WTC11 (cell line): ENCODE measurements at regions not wholly inside any gene's neighbourhood (a gene's known extent, or its start where the extent isn't known, plus 50 kb on each side); places are given as distances from the start of the nearest gene placed in this dataset.

ENCODE experiments used
- ATAC-seq: fragments of 200-7000 bp; cut with Tn5 transposase; 2 replicates; pipeline ENCODE4 v1.10.0; 2021; ENCODE audit warnings: mild to moderate bottlenecking, moderate library complexity
- CTCF ChIA-PET: fragments of 300-600 bp; sonication (Branson Sonifier 250); formaldehyde crosslinking; loops from one replicate; lab custom pipeline; 2021; ENCODE audit warnings: antibody characterized with exemption; lab: Charles Lee
- POLR2A ChIA-PET: fragments of 350-600 bp; sonication (Branson Sonifier 250); formaldehyde crosslinking; loops from one replicate; lab custom pipeline; 2021; ENCODE audit warnings: antibody characterized with exemption; lab: Charles Lee
- DNase-seq: peaks from one replicate; pipeline ENCODE4 v3.0.0; 2021; ENCODE audit warnings: low spot score
- H3K27ac Mint-ChIP-seq: 2 replicates; pipeline ENCODE4 v1.8.0; 2021; ENCODE audit warnings: mixed read lengths
- H3K27me3 Mint-ChIP-seq: 2 replicates; pipeline ENCODE4 v1.8.0; 2021; ENCODE audit warnings: low read depth, mild to moderate bottlenecking, moderate library complexity, mixed read lengths
- H3K36me3 Mint-ChIP-seq: 2 replicates; pipeline ENCODE4 v1.8.0; 2021; ENCODE audit warnings: mixed read lengths
- H3K4me1 Mint-ChIP-seq: 2 replicates; pipeline ENCODE4 v1.8.0; 2022; ENCODE audit warnings: mixed read lengths
- H3K4me3 Mint-ChIP-seq: 2 replicates; pipeline ENCODE4 v1.8.0; 2021; ENCODE audit warnings: mild to moderate bottlenecking, moderate library complexity, mixed read lengths
- H3K9me3 Mint-ChIP-seq: 2 replicates; pipeline ENCODE4 v1.8.0; 2021; ENCODE audit warnings: mixed read lengths
- ATF1 ChIP-seq: sonication (generic); formaldehyde crosslinking; IDR thresholded peaks from 2 replicates; pipeline ENCODE4 v1.8.1; 2023; ENCODE audit warnings: mild to moderate bottlenecking, moderate library complexity, missing genetic modification reagents
- CBFB ChIP-seq: sonication (generic); formaldehyde crosslinking; IDR thresholded peaks from 2 replicates; pipeline ENCODE4 v1.8.1; 2022; ENCODE audit warnings: mild to moderate bottlenecking, low read depth, missing genetic modification reagents
- ELF4 ChIP-seq: sonication (generic); formaldehyde crosslinking; IDR thresholded peaks from 2 replicates; pipeline ENCODE4 v1.8.1; 2022; ENCODE audit warnings: low read depth, mild to moderate bottlenecking, moderate library complexity, missing genetic modification reagents
- FOXP1 ChIP-seq: sonication (generic); formaldehyde crosslinking; IDR thresholded peaks from 2 replicates; pipeline ENCODE4 v1.8.0; 2022; ENCODE audit warnings: missing genetic modification reagents, mild to moderate bottlenecking, moderate library complexity, borderline replicate concordance
- GTF2I ChIP-seq: fragments of 250-450 bp; sonication (Bioruptor Pico); conservative IDR thresholded peaks from 2 replicates; pipeline ENCODE4 v1.4.0; 2021; ENCODE audit warnings: mild to moderate bottlenecking
- KAT7 ChIP-seq: sonication (generic); formaldehyde crosslinking; IDR thresholded peaks from 2 replicates; pipeline ENCODE4 v1.8.1; 2023; ENCODE audit warnings: missing genetic modification reagents, mild to moderate bottlenecking, borderline replicate concordance
- NFATC4 ChIP-seq: fragments of 250-450 bp; sonication (Bioruptor Pico); IDR thresholded peaks from 2 replicates; pipeline ENCODE4 v1.9.0; 2021; ENCODE audit warnings: mild to moderate bottlenecking
- NFE2L1 ChIP-seq: sonication (generic); formaldehyde crosslinking; IDR thresholded peaks from 2 replicates; pipeline ENCODE4 v1.8.1; 2023; ENCODE audit warnings: missing genetic modification reagents
- NR2C2 ChIP-seq: sonication (generic); formaldehyde crosslinking; IDR thresholded peaks from 2 replicates; pipeline ENCODE4 v1.8.0; 2022; ENCODE audit warnings: mild to moderate bottlenecking, missing genetic modification reagents
- NR3C1 ChIP-seq: sonication (generic); formaldehyde crosslinking; conservative IDR thresholded peaks from 2 replicates; pipeline ENCODE4 v1.8.1; 2023; ENCODE audit warnings: low read depth, mild to moderate bottlenecking, missing genetic modification reagents
- SP1 ChIP-seq: sonication (generic); formaldehyde crosslinking; conservative IDR thresholded peaks from 2 replicates; pipeline ENCODE4 v1.8.1; 2022; ENCODE audit warnings: missing genetic modification reagents
- TP53 ChIP-seq: sonication (generic); formaldehyde crosslinking; IDR thresholded peaks from 2 replicates; pipeline ENCODE4 v1.8.1; 2023; ENCODE audit warnings: mild to moderate bottlenecking, missing genetic modification reagents
- ZNF219 ChIP-seq: sonication (generic); formaldehyde crosslinking; IDR thresholded peaks from 2 replicates; pipeline ENCODE4 v1.8.0; 2023; ENCODE audit warnings: missing genetic modification reagents, mild to moderate bottlenecking, borderline replicate concordance
- ZNF317 ChIP-seq: sonication (generic); formaldehyde crosslinking; IDR thresholded peaks from 2 replicates; pipeline ENCODE4 v1.8.1; 2023; ENCODE audit warnings: low read depth, mild to moderate bottlenecking, moderate library complexity, missing genetic modification reagents, borderline replicate concordance
- ZNF396 ChIP-seq: fragments of 250-450 bp; sonication (Bioruptor Pico); IDR thresholded peaks from 2 replicates; pipeline ENCODE4 v1.8.0; 2021; ENCODE audit warnings: mild to moderate bottlenecking, moderate library complexity, borderline replicate concordance
- TF ChIP-seq, protein P1 (sequence below): fragments of 250-450 bp; sonication (Bioruptor Pico); IDR thresholded peaks from 2 replicates; pipeline ENCODE4 v1.8.0; 2021; ENCODE audit warnings: mild to moderate bottlenecking
- TF ChIP-seq, protein P2 (sequence below): sonication (generic); formaldehyde crosslinking; IDR thresholded peaks from 2 replicates; pipeline ENCODE4 v1.8.0; 2022; ENCODE audit warnings: mild to moderate bottlenecking, missing genetic modification reagents
- TF ChIP-seq, protein P3 (sequence below): fragments of 250-450 bp; sonication (Bioruptor Pico); IDR thresholded peaks from 2 replicates; pipeline ENCODE4 v1.9.0; 2021; ENCODE audit warnings: mild to moderate bottlenecking
- TF ChIP-seq, protein P4 (sequence below): fragments of 250-450 bp; sonication (Bioruptor Pico); IDR thresholded peaks from 2 replicates; pipeline ENCODE4 v1.9.0; 2021; ENCODE audit warnings: moderate library complexity, mild to moderate bottlenecking, inconsistent platforms, borderline replicate concordance
- TF ChIP-seq, protein P5 (sequence below): sonication (generic); formaldehyde crosslinking; IDR thresholded peaks from 2 replicates; pipeline ENCODE4 v1.8.0; 2022; ENCODE audit warnings: mild to moderate bottlenecking, missing genetic modification reagents
- TF ChIP-seq, protein P6 (sequence below): sonication (generic); formaldehyde crosslinking; IDR thresholded peaks from 2 replicates; pipeline ENCODE4 v1.8.0; 2022; ENCODE audit warnings: mild to moderate bottlenecking, missing genetic modification reagents
- TF ChIP-seq, protein P7 (sequence below): sonication (generic); formaldehyde crosslinking; IDR thresholded peaks from 2 replicates; pipeline ENCODE4 v1.8.1; 2023; ENCODE audit warnings: mild to moderate bottlenecking, missing genetic modification reagents
- TF ChIP-seq, protein P8 (sequence below): sonication (generic); formaldehyde crosslinking; conservative IDR thresholded peaks from 2 replicates; pipeline ENCODE4 v1.8.1; 2023; ENCODE audit warnings: mild to moderate bottlenecking, low read depth, missing genetic modification reagents, moderate library complexity

DNA sequence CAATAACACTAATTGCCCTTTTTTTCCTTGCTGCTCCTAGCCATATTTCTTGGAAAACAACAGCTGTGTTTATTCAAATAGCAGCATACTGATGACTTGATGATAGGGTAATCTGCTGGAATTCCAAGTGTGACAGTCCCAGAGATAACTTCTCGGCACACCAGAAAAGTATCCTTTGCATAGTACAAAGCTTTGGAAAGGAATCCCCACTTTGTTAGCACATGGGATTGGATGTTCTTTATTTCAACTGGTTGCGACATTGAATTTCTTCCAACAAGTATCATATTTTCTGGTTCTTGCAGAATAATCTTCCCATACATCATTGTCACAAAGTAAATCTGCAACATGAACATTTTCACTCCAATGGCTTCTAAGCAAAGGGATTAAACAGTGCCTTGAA lies 445.8 kb upstream of the ACVR2A start:
- DNase-seq (no peak), ATAC-seq (no peak)
- H3K4me1 Mint-ChIP-seq, result no peaks in the 10 kb centered on the region
- H3K4me3 Mint-ChIP-seq, result no peak overlapping the region
- no peak for TF ChIP-seq TP53 (CRISPR knock-in tag)
- TF ChIP-seq, protein P1, sequence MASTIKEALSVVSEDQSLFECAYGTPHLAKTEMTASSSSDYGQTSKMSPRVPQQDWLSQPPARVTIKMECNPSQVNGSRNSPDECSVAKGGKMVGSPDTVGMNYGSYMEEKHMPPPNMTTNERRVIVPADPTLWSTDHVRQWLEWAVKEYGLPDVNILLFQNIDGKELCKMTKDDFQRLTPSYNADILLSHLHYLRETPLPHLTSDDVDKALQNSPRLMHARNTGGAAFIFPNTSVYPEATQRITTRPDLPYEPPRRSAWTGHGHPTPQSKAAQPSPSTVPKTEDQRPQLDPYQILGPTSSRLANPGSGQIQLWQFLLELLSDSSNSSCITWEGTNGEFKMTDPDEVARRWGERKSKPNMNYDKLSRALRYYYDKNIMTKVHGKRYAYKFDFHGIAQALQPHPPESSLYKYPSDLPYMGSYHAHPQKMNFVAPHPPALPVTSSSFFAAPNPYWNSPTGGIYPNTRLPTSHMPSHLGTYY, result no peak
- TF ChIP-seq, protein P2, sequence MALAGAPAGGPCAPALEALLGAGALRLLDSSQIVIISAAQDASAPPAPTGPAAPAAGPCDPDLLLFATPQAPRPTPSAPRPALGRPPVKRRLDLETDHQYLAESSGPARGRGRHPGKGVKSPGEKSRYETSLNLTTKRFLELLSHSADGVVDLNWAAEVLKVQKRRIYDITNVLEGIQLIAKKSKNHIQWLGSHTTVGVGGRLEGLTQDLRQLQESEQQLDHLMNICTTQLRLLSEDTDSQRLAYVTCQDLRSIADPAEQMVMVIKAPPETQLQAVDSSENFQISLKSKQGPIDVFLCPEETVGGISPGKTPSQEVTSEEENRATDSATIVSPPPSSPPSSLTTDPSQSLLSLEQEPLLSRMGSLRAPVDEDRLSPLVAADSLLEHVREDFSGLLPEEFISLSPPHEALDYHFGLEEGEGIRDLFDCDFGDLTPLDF (CRISPR knock-in tag), result no peak
- no peak for TF ChIP-seq CBFB (CRISPR knock-in tag)
- TF ChIP-seq ZNF219, result no peak
- TF ChIP-seq NFE2L1 (CRISPR knock-in tag), result no peak
- no peak for TF ChIP-seq SP1 (CRISPR knock-in tag)
- H3K36me3 Mint-ChIP-seq, result no peaks in the 10 kb centered on the region
- ChIA-PET POLR2A (no interaction called here), CTCF (no interaction called here)
- no peak overlapping the region for H3K27ac Mint-ChIP-seq
- H3K27me3 Mint-ChIP-seq, result no peaks in the 10 kb centered on the region
- H3K9me3 Mint-ChIP-seq, result peaks cover 7% of the 10 kb centered on the region; the same call in 1 of the 2 replicates

DNA sequence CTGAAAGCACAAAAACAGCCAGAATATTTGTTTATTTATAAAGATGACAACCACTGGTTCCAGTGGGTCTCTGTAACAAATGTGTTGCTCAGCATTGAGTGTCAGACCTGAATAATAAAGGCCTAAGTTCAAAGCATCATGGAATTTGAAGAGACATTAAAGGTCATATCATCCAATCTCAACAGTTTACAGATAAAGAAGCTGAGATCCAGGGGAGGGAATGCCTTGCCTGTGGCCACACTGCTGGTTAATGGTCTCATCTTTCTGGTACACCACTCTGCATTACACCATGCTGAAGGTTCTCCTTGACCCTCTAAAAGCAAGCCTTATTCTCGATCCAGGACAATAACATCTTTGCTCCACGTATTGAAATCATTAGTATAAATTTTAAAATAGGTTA lies 446.5 kb upstream of the ACVR2A start:
- DNase-seq (no peak), ATAC-seq (no peak)
- Mint-ChIP-seq H3K9me3 (peaks cover 7% of the 10 kb centered on the region; the same call in 1 of the 2 replicates), H3K4me3 (no peak overlapping the region), H3K27ac (no peak overlapping the region), H3K27me3 (no peaks in the 10 kb centered on the region), H3K4me1 (0 out of 2 replicates have a peak, but pooled peaks cover 3% of the 10 kb centered on the region), H3K36me3 (no peaks in the 10 kb centered on the region)
- POLR2A ChIA-PET, result no interaction called here
- CTCF ChIA-PET, result no interaction called here
- TF ChIP-seq, protein P3, sequence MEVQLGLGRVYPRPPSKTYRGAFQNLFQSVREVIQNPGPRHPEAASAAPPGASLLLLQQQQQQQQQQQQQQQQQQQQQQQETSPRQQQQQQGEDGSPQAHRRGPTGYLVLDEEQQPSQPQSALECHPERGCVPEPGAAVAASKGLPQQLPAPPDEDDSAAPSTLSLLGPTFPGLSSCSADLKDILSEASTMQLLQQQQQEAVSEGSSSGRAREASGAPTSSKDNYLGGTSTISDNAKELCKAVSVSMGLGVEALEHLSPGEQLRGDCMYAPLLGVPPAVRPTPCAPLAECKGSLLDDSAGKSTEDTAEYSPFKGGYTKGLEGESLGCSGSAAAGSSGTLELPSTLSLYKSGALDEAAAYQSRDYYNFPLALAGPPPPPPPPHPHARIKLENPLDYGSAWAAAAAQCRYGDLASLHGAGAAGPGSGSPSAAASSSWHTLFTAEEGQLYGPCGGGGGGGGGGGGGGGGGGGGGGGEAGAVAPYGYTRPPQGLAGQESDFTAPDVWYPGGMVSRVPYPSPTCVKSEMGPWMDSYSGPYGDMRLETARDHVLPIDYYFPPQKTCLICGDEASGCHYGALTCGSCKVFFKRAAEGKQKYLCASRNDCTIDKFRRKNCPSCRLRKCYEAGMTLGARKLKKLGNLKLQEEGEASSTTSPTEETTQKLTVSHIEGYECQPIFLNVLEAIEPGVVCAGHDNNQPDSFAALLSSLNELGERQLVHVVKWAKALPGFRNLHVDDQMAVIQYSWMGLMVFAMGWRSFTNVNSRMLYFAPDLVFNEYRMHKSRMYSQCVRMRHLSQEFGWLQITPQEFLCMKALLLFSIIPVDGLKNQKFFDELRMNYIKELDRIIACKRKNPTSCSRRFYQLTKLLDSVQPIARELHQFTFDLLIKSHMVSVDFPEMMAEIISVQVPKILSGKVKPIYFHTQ, result no peak
- no peak for TF ChIP-seq ELF4 (CRISPR knock-in tag)
- TF ChIP-seq, protein P4, sequence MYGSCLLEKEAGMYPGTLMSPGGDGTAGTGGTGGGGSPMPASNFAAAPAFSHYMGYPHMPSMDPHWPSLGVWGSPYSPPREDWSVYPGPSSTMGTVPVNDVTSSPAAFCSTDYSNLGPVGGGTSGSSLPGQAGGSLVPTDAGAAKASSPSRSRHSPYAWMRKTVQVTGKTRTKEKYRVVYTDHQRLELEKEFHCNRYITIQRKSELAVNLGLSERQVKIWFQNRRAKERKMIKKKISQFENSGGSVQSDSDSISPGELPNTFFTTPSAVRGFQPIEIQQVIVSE, result no peak
- TF ChIP-seq NR3C1 (CRISPR knock-in tag), result no peak
- TF ChIP-seq GTF2I (CRISPR knock-in tag), result no peak
- no peak for TF ChIP-seq ZNF396 (CRISPR knock-in tag)
- TF ChIP-seq NR2C2 (CRISPR knock-in tag), result no peak
- no peak for TF ChIP-seq NFATC4 (CRISPR knock-in tag)
- no peak for TF ChIP-seq ATF1 (CRISPR knock-in tag)
- TF ChIP-seq, protein P5, sequence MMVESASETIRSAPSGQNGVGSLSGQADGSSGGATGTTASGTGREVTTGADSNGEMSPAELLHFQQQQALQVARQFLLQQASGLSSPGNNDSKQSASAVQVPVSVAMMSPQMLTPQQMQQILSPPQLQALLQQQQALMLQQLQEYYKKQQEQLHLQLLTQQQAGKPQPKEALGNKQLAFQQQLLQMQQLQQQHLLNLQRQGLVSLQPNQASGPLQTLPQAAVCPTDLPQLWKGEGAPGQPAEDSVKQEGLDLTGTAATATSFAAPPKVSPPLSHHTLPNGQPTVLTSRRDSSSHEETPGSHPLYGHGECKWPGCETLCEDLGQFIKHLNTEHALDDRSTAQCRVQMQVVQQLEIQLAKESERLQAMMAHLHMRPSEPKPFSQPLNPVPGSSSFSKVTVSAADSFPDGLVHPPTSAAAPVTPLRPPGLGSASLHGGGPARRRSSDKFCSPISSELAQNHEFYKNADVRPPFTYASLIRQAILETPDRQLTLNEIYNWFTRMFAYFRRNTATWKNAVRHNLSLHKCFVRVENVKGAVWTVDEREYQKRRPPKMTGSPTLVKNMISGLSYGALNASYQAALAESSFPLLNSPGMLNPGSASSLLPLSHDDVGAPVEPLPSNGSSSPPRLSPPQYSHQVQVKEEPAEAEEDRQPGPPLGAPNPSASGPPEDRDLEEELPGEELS (CRISPR knock-in tag), result no peak
- no peak for TF ChIP-seq ZNF317 (CRISPR knock-in tag)
- TF ChIP-seq, protein P6, sequence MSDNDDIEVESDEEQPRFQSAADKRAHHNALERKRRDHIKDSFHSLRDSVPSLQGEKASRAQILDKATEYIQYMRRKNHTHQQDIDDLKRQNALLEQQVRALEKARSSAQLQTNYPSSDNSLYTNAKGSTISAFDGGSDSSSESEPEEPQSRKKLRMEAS (CRISPR knock-in tag), result no peak
- no peak for TF ChIP-seq KAT7
- TF ChIP-seq, protein P7, sequence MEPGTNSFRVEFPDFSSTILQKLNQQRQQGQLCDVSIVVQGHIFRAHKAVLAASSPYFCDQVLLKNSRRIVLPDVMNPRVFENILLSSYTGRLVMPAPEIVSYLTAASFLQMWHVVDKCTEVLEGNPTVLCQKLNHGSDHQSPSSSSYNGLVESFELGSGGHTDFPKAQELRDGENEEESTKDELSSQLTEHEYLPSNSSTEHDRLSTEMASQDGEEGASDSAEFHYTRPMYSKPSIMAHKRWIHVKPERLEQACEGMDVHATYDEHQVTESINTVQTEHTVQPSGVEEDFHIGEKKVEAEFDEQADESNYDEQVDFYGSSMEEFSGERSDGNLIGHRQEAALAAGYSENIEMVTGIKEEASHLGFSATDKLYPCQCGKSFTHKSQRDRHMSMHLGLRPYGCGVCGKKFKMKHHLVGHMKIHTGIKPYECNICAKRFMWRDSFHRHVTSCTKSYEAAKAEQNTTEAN (CRISPR knock-in tag), result no peak
- TF ChIP-seq, protein P8, sequence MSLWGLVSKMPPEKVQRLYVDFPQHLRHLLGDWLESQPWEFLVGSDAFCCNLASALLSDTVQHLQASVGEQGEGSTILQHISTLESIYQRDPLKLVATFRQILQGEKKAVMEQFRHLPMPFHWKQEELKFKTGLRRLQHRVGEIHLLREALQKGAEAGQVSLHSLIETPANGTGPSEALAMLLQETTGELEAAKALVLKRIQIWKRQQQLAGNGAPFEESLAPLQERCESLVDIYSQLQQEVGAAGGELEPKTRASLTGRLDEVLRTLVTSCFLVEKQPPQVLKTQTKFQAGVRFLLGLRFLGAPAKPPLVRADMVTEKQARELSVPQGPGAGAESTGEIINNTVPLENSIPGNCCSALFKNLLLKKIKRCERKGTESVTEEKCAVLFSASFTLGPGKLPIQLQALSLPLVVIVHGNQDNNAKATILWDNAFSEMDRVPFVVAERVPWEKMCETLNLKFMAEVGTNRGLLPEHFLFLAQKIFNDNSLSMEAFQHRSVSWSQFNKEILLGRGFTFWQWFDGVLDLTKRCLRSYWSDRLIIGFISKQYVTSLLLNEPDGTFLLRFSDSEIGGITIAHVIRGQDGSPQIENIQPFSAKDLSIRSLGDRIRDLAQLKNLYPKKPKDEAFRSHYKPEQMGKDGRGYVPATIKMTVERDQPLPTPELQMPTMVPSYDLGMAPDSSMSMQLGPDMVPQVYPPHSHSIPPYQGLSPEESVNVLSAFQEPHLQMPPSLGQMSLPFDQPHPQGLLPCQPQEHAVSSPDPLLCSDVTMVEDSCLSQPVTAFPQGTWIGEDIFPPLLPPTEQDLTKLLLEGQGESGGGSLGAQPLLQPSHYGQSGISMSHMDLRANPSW (CRISPR knock-in tag), result no peak
- TF ChIP-seq FOXP1 (CRISPR knock-in tag), result no peak
